ENCODE measurements at regions not wholly inside any gene's neighbourhood (a gene's known extent, or its start where the extent isn't known, plus 50 kb on each side); places are given as distances from the start of the nearest gene placed in this dataset.

GRCh38 chr9:34830068-34830467, 120.1 kb upstream of the CCL21 start:
- H3K4me3 ChIP-seq (ENCODE audit: low read depth, low read length), result no peak overlapping the region
- TF ChIP-seq, protein P1, sequence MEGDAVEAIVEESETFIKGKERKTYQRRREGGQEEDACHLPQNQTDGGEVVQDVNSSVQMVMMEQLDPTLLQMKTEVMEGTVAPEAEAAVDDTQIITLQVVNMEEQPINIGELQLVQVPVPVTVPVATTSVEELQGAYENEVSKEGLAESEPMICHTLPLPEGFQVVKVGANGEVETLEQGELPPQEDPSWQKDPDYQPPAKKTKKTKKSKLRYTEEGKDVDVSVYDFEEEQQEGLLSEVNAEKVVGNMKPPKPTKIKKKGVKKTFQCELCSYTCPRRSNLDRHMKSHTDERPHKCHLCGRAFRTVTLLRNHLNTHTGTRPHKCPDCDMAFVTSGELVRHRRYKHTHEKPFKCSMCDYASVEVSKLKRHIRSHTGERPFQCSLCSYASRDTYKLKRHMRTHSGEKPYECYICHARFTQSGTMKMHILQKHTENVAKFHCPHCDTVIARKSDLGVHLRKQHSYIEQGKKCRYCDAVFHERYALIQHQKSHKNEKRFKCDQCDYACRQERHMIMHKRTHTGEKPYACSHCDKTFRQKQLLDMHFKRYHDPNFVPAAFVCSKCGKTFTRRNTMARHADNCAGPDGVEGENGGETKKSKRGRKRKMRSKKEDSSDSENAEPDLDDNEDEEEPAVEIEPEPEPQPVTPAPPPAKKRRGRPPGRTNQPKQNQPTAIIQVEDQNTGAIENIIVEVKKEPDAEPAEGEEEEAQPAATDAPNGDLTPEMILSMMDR (IDR thresholded peaks at IDR 0.05; ENCODE audit: control insufficient read depth, extremely low read depth, insufficient read depth), result no peak
- DNase-seq (ENCODE audit: low read depth), result no peak

DNA sequence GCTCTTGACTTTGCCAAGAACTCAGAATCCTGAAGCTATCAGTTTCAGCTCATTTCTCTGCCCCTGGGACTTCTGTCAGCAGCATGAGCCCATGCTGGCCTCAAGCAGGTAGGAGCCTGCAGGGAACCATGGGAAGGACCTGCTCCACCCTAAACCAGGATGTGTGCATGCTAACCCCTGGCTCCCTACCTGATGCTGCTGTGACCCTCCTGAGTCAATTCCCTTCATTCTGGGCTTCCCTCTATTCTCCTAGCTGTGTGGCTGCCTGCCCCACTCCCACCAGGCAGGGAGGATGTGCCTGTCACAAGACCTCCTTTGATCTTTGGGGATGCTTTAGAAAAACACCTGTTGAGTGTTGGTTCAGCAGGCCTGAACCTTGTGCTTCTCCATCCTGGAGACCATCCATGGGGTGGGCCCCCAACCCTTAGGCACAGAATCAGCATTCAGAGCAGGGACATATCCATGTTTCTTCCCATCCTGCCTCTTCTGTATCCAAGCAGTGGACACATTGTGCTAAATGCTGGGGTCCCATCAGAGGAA, 117.1 kb upstream of the CCL21 start:
- no peak overlapping the region for H3K4me3 ChIP-seq (ENCODE audit: low read depth, low read length)
- TF ChIP-seq, protein P1 (IDR thresholded peaks at IDR 0.05; ENCODE audit: control insufficient read depth, extremely low read depth, insufficient read depth), result no peak
- no peak for DNase-seq (ENCODE audit: low read depth)

GRCh38 chr9:34825775-34826174, 115.8 kb upstream of the CCL21 start:
- H3K4me3 ChIP-seq (ENCODE audit: low read depth, low read length), result no peak overlapping the region
- TF ChIP-seq, protein P1 (IDR thresholded peaks at IDR 0.05; ENCODE audit: control insufficient read depth, extremely low read depth, insufficient read depth), result no peak
- DNase-seq (ENCODE audit: low read depth), result no peak

- TF ChIP-seq, protein P1 (IDR thresholded peaks at IDR 0.05; ENCODE audit: control insufficient read depth, extremely low read depth, insufficient read depth), result no peak
- no peak for DNase-seq (ENCODE audit: low read depth)
- no peak overlapping the region for H3K4me3 ChIP-seq (ENCODE audit: low read depth, low read length)
These were observed 113.8 kb upstream of the CCL21 start for GRCh38 chr9:34823778-34824177.

- no peak for DNase-seq (ENCODE audit: low read depth)
- TF ChIP-seq, protein P1 (IDR thresholded peaks at IDR 0.05; ENCODE audit: control insufficient read depth, extremely low read depth, insufficient read depth), result no peak
- H3K4me3 ChIP-seq (ENCODE audit: low read depth, low read length), result no peak overlapping the region
These were observed 100.2 kb upstream of the CCL21 start for GRCh38 chr9:34810187-34810524.

GRCh38 chr9:34809504-34810186, 99.7 kb upstream of the CCL21 start:
- TF ChIP-seq, protein P1 (IDR thresholded peaks at IDR 0.05; ENCODE audit: control insufficient read depth, extremely low read depth, insufficient read depth), result peak; percentile 32
- no peak overlapping the region for H3K4me3 ChIP-seq (ENCODE audit: low read depth, low read length)
- DNase-seq (ENCODE audit: low read depth), result no peak

DNA sequence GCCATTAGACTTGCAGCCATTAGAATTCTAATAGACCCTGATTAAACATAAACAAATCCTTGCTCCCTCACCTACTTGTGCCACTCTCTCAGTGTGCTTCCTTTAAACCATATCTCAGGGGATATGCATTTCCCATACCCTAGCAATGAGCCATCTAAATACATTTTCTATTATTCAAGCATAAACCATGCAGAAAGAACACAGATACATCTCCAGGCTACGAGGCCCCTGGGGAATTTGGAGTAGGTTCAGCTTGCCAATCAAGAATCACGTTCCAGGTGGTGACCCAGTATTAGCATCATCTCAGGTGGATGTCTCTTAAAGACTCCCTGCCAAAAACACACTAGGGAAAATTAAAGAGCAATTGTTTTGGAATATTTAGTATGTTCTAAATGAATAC, 93.0 kb upstream of the CCL21 start:
- TF ChIP-seq, protein P1 (IDR thresholded peaks at IDR 0.05; ENCODE audit: control insufficient read depth, extremely low read depth, insufficient read depth), result no peak
- no peak overlapping the region for H3K4me3 ChIP-seq (ENCODE audit: low read depth, low read length)
- DNase-seq (ENCODE audit: low read depth), result no peak
